C4-2B (cell line): ENCODE measurements at regions not wholly inside any gene's neighbourhood (a gene's known extent, or its start where the extent isn't known, plus 50 kb on each side); places are given as distances from the start of the nearest gene placed in this dataset.

ENCODE experiments used
- H3K27ac ChIP-seq: fragments of 450-650 bp; 2 replicates; pipeline ENCODE4 v1.5.1; 2017
- ZFX ChIP-seq: fragments of 450-650 bp; IDR thresholded peaks from 2 replicates; pipeline ENCODE4 v1.6.1; 2017
- TF ChIP-seq, protein P1 (sequence below): fragments of 450-650 bp; conservative IDR thresholded peaks from 2 replicates; pipeline ENCODE4 v1.5.1; 2017; ENCODE audit warnings: mild to moderate bottlenecking

GRCh38 chr18:56258178-56258577 lies 380.2 kb downstream of the TXNL1 start:
- no peak for TF ChIP-seq ZFX
- TF ChIP-seq, protein P1, sequence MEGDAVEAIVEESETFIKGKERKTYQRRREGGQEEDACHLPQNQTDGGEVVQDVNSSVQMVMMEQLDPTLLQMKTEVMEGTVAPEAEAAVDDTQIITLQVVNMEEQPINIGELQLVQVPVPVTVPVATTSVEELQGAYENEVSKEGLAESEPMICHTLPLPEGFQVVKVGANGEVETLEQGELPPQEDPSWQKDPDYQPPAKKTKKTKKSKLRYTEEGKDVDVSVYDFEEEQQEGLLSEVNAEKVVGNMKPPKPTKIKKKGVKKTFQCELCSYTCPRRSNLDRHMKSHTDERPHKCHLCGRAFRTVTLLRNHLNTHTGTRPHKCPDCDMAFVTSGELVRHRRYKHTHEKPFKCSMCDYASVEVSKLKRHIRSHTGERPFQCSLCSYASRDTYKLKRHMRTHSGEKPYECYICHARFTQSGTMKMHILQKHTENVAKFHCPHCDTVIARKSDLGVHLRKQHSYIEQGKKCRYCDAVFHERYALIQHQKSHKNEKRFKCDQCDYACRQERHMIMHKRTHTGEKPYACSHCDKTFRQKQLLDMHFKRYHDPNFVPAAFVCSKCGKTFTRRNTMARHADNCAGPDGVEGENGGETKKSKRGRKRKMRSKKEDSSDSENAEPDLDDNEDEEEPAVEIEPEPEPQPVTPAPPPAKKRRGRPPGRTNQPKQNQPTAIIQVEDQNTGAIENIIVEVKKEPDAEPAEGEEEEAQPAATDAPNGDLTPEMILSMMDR = no peak
- H3K27ac ChIP-seq = no peak overlapping the region

- H3K27ac ChIP-seq = no peak overlapping the region
- TF ChIP-seq, protein P1 = no peak
- no peak for TF ChIP-seq ZFX
Measured at GRCh38 chr18:56257205-56257604, 381.2 kb downstream of the TXNL1 start.

DNA sequence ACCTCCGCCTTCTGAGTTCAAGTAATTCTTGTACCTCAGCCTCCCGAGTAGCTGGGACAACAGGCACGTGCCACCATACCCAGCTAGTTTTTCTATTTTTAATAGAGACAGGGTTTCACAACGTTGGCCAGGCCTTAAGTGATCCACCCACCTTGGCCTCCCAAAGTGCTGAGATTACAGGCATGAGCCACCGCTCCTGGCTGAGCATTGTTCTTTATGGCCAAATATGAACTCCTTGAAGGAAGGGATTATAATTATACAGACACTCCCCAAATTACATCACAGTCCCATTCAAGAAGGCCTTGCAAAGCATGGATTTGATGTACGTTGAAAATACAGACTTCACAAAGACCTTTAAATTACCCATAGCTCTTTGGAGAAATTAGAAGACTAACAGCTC lies 381.7 kb downstream of the TXNL1 start:
- no peak for TF ChIP-seq ZFX
- TF ChIP-seq, protein P1 = no peak
- no peak overlapping the region for H3K27ac ChIP-seq

- H3K27ac ChIP-seq = no peak overlapping the region
- no peak for TF ChIP-seq ZFX
- TF ChIP-seq, protein P1 = no peak
Measured at GRCh38 chr18:56255381-56255780, 383.0 kb downstream of the TXNL1 start.

DNA sequence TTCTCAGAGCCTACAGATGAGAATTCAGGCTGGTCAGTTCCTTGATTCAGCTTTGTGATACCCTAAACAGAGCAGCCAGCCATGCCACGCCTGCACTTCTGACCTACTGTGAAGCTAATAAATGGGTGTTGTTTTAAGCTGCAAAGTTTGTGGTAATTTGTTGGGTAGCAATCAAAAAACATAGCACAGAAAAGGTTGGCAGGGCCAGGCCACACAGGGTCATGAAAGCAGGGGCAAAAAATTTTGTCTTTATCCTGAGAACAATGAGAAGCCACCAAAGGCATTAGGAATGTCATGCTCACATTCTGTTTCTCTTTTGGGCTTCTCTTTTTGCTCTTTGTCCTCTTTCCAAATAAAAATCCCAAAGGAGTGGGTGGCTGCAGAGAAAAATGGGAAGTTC lies 385.9 kb downstream of the TXNL1 start:
- no peak overlapping the region for H3K27ac ChIP-seq
- no peak for TF ChIP-seq ZFX
- TF ChIP-seq, protein P1 = no peak

DNA sequence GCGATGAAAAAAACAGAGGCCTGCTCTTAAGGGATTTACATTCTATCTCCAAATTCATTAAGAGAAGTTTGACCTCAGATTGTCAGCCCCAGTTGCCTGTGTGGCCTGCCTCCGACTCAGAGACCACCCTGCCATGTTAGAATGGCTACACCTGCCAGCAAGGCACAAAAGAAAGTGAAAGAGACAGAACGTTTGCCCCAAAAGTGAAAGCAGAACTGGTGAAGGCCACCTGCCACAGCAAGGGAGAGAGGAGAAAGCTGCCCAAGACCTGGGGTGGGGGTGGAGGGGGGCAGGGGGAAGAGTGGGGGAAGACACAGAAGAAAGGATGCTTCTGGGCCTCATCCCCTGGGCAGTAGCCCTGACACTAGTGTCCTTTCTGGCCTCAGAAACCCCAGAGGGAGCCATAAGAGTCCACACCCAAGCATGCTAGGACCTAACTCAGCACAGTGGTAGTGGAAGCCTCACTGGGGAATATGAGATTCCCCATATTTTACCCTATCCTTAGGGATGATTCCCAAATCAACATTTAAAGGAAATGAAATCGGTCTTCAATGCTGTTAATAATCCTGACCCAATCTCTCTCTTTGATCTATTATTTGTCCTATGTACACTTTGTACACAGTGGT lies 389.7 kb downstream of the TXNL1 start:
- TF ChIP-seq, protein P1 = no peak
- TF ChIP-seq ZFX = no peak
- H3K27ac ChIP-seq = no peak overlapping the region

DNA sequence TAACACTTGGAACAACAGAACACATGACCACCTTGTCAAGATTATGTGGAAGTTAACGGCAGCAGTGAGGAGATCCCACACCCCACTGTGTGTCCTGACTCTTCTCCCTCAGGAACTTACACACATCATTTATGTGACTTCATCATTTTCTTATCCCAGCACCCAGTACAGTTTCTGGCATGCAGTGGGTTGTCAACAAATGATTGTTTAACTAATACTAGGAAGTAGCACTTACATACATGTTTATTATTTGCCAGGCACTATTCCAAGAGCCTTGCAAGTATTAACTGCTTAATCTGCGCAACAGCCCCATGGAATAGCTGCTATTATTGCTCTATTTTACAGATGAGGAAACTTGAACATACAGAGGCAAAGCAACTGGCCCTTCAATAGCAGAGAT lies 391.5 kb downstream of the TXNL1 start:
- TF ChIP-seq, protein P1 = no peak
- no peak for TF ChIP-seq ZFX

More for the DNA sequence above, 391.5 kb downstream of the TXNL1 start:
- H3K27ac ChIP-seq = no peak overlapping the region
